ENCODE measurements at regions not wholly inside any gene's neighbourhood (a gene's known extent, or its start where the extent isn't known, plus 50 kb on each side); places are given as distances from the start of the nearest gene placed in this dataset.

GRCh38 chr18:65398347-65399075, 352.3 kb upstream of the CDH7 start:
- Histone ChIP-seq H3K27ac (ENCODE audit: low read length) (no peak overlapping the region), H3K4me3 (ENCODE audit: low read length) (no peak overlapping the region), H3K36me3 (replicated peaks; ENCODE audit: low read depth, low read length) (no peaks in the 10 kb centered on the region), H3K9ac (ENCODE audit: low read length) (no peak overlapping the region), H3K4me1 (ENCODE audit: low read length) (no peaks in the 10 kb centered on the region), H4K20me1 (ENCODE audit: insufficient read depth, low read length) (no peaks in the 10 kb centered on the region), H3K4me2 (ENCODE audit: low read length) (no peak overlapping the region), H3K79me2 (ENCODE audit: low read length) (no peaks in the 10 kb centered on the region), H2AFZ (ENCODE audit: low read depth, low read length) (no peak overlapping the region), H3K9me3 (ENCODE audit: insufficient read depth, low read length) (no peaks in the 10 kb centered on the region), H3K27me3 (ENCODE audit: low read depth, low read length) (no peaks in the 10 kb centered on the region)
- TF ChIP-seq EZH2phosphoT487 (IDR thresholded peaks at IDR 0.05; ENCODE audit: low read depth) (no peak), CTCF (IDR thresholded peaks at IDR 0.05; ENCODE audit: low read depth, low read length) (no peak)

GRCh38 chr18:65380986-65381385, 369.8 kb upstream of the CDH7 start:
- Histone ChIP-seq H3K27me3 (ENCODE audit: low read depth, low read length) (no peaks in the 10 kb centered on the region), H3K27ac (ENCODE audit: low read length) (no peak overlapping the region)
- no peak for TF ChIP-seq EZH2phosphoT487 (IDR thresholded peaks at IDR 0.05; ENCODE audit: low read depth)
- no peak for TF ChIP-seq CTCF (IDR thresholded peaks at IDR 0.05; ENCODE audit: low read depth, low read length)

GRCh38 chr18:65380571-65380970, 370.2 kb upstream of the CDH7 start:
- Histone ChIP-seq H3K4me1 (ENCODE audit: low read length) (peaks cover 9% of the 10 kb centered on the region), H4K20me1 (ENCODE audit: insufficient read depth, low read length) (no peaks in the 10 kb centered on the region), H3K27ac (ENCODE audit: low read length) (no peak overlapping the region), H3K79me2 (ENCODE audit: low read length) (no peaks in the 10 kb centered on the region), H3K9ac (ENCODE audit: low read length) (no peak overlapping the region), H3K36me3 (replicated peaks; ENCODE audit: low read depth, low read length) (no peaks in the 10 kb centered on the region), H3K4me3 (ENCODE audit: low read length) (no peak overlapping the region), H3K27me3 (ENCODE audit: low read depth, low read length) (no peaks in the 10 kb centered on the region), H3K9me3 (ENCODE audit: insufficient read depth, low read length) (no peaks in the 10 kb centered on the region), H2AFZ (ENCODE audit: low read depth, low read length) (no peak overlapping the region), H3K4me2 (ENCODE audit: low read length) (no peak overlapping the region)
- TF ChIP-seq EZH2phosphoT487 (IDR thresholded peaks at IDR 0.05; ENCODE audit: low read depth) (no peak), CTCF (IDR thresholded peaks at IDR 0.05; ENCODE audit: low read depth, low read length) (no peak)

More at GRCh38 chr18:65380986-65381385, 369.8 kb upstream of the CDH7 start:
- Histone ChIP-seq H2AFZ (ENCODE audit: low read depth, low read length) (no peak overlapping the region), H3K9me3 (ENCODE audit: insufficient read depth, low read length) (no peaks in the 10 kb centered on the region), H3K9ac (ENCODE audit: low read length) (no peak overlapping the region), H3K4me1 (ENCODE audit: low read length) (peaks cover 9% of the 10 kb centered on the region), H3K4me2 (ENCODE audit: low read length) (no peak overlapping the region), H3K36me3 (replicated peaks; ENCODE audit: low read depth, low read length) (no peaks in the 10 kb centered on the region), H3K79me2 (ENCODE audit: low read length) (no peaks in the 10 kb centered on the region), H3K4me3 (ENCODE audit: low read length) (no peak overlapping the region), H4K20me1 (ENCODE audit: insufficient read depth, low read length) (no peaks in the 10 kb centered on the region)

GRCh38 chr18:65372904-65373303, 377.9 kb upstream of the CDH7 start:
- Histone ChIP-seq H3K4me3 (ENCODE audit: low read length) (no peak overlapping the region), H3K27ac (ENCODE audit: low read length) (no peak overlapping the region), H3K36me3 (replicated peaks; ENCODE audit: low read depth, low read length) (no peaks in the 10 kb centered on the region), H3K4me2 (ENCODE audit: low read length) (no peak overlapping the region), H4K20me1 (ENCODE audit: insufficient read depth, low read length) (no peaks in the 10 kb centered on the region), H3K27me3 (ENCODE audit: low read depth, low read length) (no peaks in the 10 kb centered on the region), H3K9me3 (ENCODE audit: insufficient read depth, low read length) (no peaks in the 10 kb centered on the region), H3K4me1 (ENCODE audit: low read length) (no peaks in the 10 kb centered on the region), H3K9ac (ENCODE audit: low read length) (no peak overlapping the region), H2AFZ (ENCODE audit: low read depth, low read length) (no peak overlapping the region), H3K79me2 (ENCODE audit: low read length) (no peaks in the 10 kb centered on the region)
- TF ChIP-seq EZH2phosphoT487 (IDR thresholded peaks at IDR 0.05; ENCODE audit: low read depth) (no peak), CTCF (IDR thresholded peaks at IDR 0.05; ENCODE audit: low read depth, low read length) (no peak)

All from OCI-LY3 (cell line).